ENCODE measurements at regions not wholly inside any gene's neighbourhood (a gene's known extent, or its start where the extent isn't known, plus 50 kb on each side); places are given as distances from the start of the nearest gene placed in this dataset.
"Not testable (repeated sequence)": the region's sequence is repeated elsewhere in the genome, so short reads cannot be mapped to it uniquely, and the experiment has no call there.

- Histone ChIP-seq H3K27me3 (ENCODE audit: control insufficient read depth in 3 of 3, insufficient read depth in 3 of 3, low read length in 3 of 3) (no peaks in the 10 kb centered on the region), H3K9me3 (ENCODE audit: control insufficient read depth in 2 of 2, insufficient read depth in 1 of 2, low read depth in 1 of 2, low read length in 1 of 2) (no peaks in the 10 kb centered on the region), H3K27ac (ENCODE audit: low read depth in 1 of 3, low read length in 2 of 3) (peak overlapping the region in 1 of 3 donors; percentile 38), H3K4me1 (ENCODE audit: control insufficient read depth in 3 of 3, insufficient read depth in 2 of 3, low read depth in 1 of 3, low read length in 2 of 3) (peaks cover 0 to 12% (median 2%) of the 10 kb centered on the region in 3 donors), H3K36me3 (ENCODE audit: control insufficient read depth in 3 of 3, insufficient read depth in 2 of 3, low read depth in 1 of 3, low read length in 3 of 3) (no peaks in the 10 kb centered on the region), H3K4me3 (ENCODE audit: low read depth in 1 of 3, low read length in 3 of 3) (no peak overlapping the region)
- no peak for FAIRE-seq
- no peak for DNase-seq
- 93 to 96% (median 93%) methylated on average over 5 of the region's 5 CpGs for WGBS, 3 donors
Observed at GRCh38 chr20:53856300-53857295, 213.8 kb downstream of the BCAS1 start.

- Histone ChIP-seq H3K36me3 (ENCODE audit: control insufficient read depth in 3 of 3, insufficient read depth in 2 of 3, low read depth in 1 of 3, low read length in 3 of 3) (no peaks in the 10 kb centered on the region), H3K4me3 (ENCODE audit: low read depth in 1 of 3, low read length in 3 of 3) (no peak overlapping the region), H3K27me3 (ENCODE audit: control insufficient read depth in 3 of 3, insufficient read depth in 3 of 3, low read length in 3 of 3) (no peaks in the 10 kb centered on the region), H3K4me1 (ENCODE audit: control insufficient read depth in 3 of 3, insufficient read depth in 2 of 3, low read depth in 1 of 3, low read length in 2 of 3) (peaks cover 0 to 12% (median 2%) of the 10 kb centered on the region in 3 donors), H3K9me3 (ENCODE audit: control insufficient read depth in 2 of 2, insufficient read depth in 1 of 2, low read depth in 1 of 2, low read length in 1 of 2) (no peaks in the 10 kb centered on the region), H3K27ac (ENCODE audit: low read depth in 1 of 3, low read length in 2 of 3) (peak overlapping the region in 1 of 3 donors; percentile 38)
- DNase-seq (no peak), FAIRE-seq (no peak)
- WGBS, 3 donors, result 70 to 76% (median 73%) methylated on average over 5 of the region's 5 CpGs
Observed at GRCh38 chr20:53855733-53856132, 214.7 kb downstream of the BCAS1 start.

- not testable (repeated sequence) for H3K4me3 ChIP-seq (ENCODE audit: low read depth in 1 of 3, low read length in 3 of 3); H3K36me3 ChIP-seq (ENCODE audit: control insufficient read depth in 3 of 3, insufficient read depth in 2 of 3, low read depth in 1 of 3, low read length in 3 of 3); H3K27me3 ChIP-seq (ENCODE audit: control insufficient read depth in 3 of 3, insufficient read depth in 3 of 3, low read length in 3 of 3); FAIRE-seq; H3K9me3 ChIP-seq (ENCODE audit: control insufficient read depth in 2 of 2, insufficient read depth in 1 of 2, low read depth in 1 of 2, low read length in 1 of 2); DNase-seq; H3K27ac ChIP-seq (ENCODE audit: low read depth in 1 of 3, low read length in 2 of 3)
- peaks cover 0 to 12% (median 2%) of the 10 kb centered on the region in 3 donors for H3K4me1 ChIP-seq (ENCODE audit: control insufficient read depth in 3 of 3, insufficient read depth in 2 of 3, low read depth in 1 of 3, low read length in 2 of 3)
- 100% methylated on average over 4 of the region's 10 CpGs; no CpG with 5 or more reads in 2 of the 3 donors for WGBS, 3 donors
Observed at GRCh38 chr20:53854609-53854926, 215.8 kb downstream of the BCAS1 start.

- H3K36me3 ChIP-seq (ENCODE audit: control insufficient read depth in 3 of 3, insufficient read depth in 2 of 3, low read depth in 1 of 3, low read length in 3 of 3), result no peaks in the 10 kb centered on the region
- peaks cover 0 to 8% (median 2%) of the 10 kb centered on the region in 3 donors for H3K4me1 ChIP-seq (ENCODE audit: control insufficient read depth in 3 of 3, insufficient read depth in 2 of 3, low read depth in 1 of 3, low read length in 2 of 3)
- no peak overlapping the region for H3K4me3 ChIP-seq (ENCODE audit: low read depth in 1 of 3, low read length in 3 of 3)
- DNase-seq, result no peak
- no peaks in the 10 kb centered on the region for H3K9me3 ChIP-seq (ENCODE audit: control insufficient read depth in 2 of 2, insufficient read depth in 1 of 2, low read depth in 1 of 2, low read length in 1 of 2)
- no peaks in the 10 kb centered on the region for H3K27me3 ChIP-seq (ENCODE audit: control insufficient read depth in 3 of 3, insufficient read depth in 3 of 3, low read length in 3 of 3)
- H3K27ac ChIP-seq (ENCODE audit: low read depth in 1 of 3, low read length in 2 of 3), result no peak overlapping the region
- WGBS, 3 donors, result 88 to 93% (median 93%) methylated on average over 4 of the region's 4 CpGs
- FAIRE-seq, result no peak
Observed at GRCh38 chr20:53853111-53853713, 217.2 kb downstream of the BCAS1 start.

- Histone ChIP-seq H3K9me3 (ENCODE audit: control insufficient read depth in 2 of 2, insufficient read depth in 1 of 2, low read depth in 1 of 2, low read length in 1 of 2) (no peaks in the 10 kb centered on the region), H3K27ac (ENCODE audit: low read depth in 1 of 3, low read length in 2 of 3) (no peak overlapping the region), H3K27me3 (ENCODE audit: control insufficient read depth in 3 of 3, insufficient read depth in 3 of 3, low read length in 3 of 3) (no peaks in the 10 kb centered on the region), H3K4me1 (ENCODE audit: control insufficient read depth in 3 of 3, insufficient read depth in 2 of 3, low read depth in 1 of 3, low read length in 2 of 3) (peaks cover 0 to 3% (median 0%) of the 10 kb centered on the region in 3 donors), H3K4me3 (ENCODE audit: low read depth in 1 of 3, low read length in 3 of 3) (no peak overlapping the region), H3K36me3 (ENCODE audit: control insufficient read depth in 3 of 3, insufficient read depth in 2 of 3, low read depth in 1 of 3, low read length in 3 of 3) (no peaks in the 10 kb centered on the region)
- WGBS, 3 donors, result 95 to 97% (median 95%) methylated on average over 5 of the region's 5 CpGs
- FAIRE-seq, result no peak
- DNase-seq, result no peak
Observed at GRCh38 chr20:53852691-53853090, 217.7 kb downstream of the BCAS1 start.

- DNase-seq, result no peak
- FAIRE-seq, result no peak
- 54 to 68% (median 56%) methylated on average over 3 of the region's 3 CpGs for WGBS, 3 donors
Observed at GRCh38 chr20:53852014-53852413, 218.4 kb downstream of the BCAS1 start.

GRCh38 chr20:53850319-53850718, 220.1 kb downstream of the BCAS1 start:
- no peaks in the 10 kb centered on the region for H3K4me1 ChIP-seq (ENCODE audit: control insufficient read depth in 3 of 3, insufficient read depth in 2 of 3, low read depth in 1 of 3, low read length in 2 of 3)
- no peaks in the 10 kb centered on the region for H3K9me3 ChIP-seq (ENCODE audit: control insufficient read depth in 2 of 2, insufficient read depth in 1 of 2, low read depth in 1 of 2, low read length in 1 of 2)
- WGBS, 3 donors, result 63 to 82% (median 73%) methylated on average over 3 of the region's 3 CpGs
- H3K27ac ChIP-seq (ENCODE audit: low read depth in 1 of 3, low read length in 2 of 3), result no peak overlapping the region
- no peak for FAIRE-seq
- no peaks in the 10 kb centered on the region for H3K36me3 ChIP-seq (ENCODE audit: control insufficient read depth in 3 of 3, insufficient read depth in 2 of 3, low read depth in 1 of 3, low read length in 3 of 3)
- DNase-seq, result no peak
- no peak overlapping the region for H3K4me3 ChIP-seq (ENCODE audit: low read depth in 1 of 3, low read length in 3 of 3)
- H3K27me3 ChIP-seq (ENCODE audit: control insufficient read depth in 3 of 3, insufficient read depth in 3 of 3, low read length in 3 of 3), result no peaks in the 10 kb centered on the region

More at GRCh38 chr20:53852014-53852413, 218.4 kb downstream of the BCAS1 start:
- Histone ChIP-seq H3K4me3 (ENCODE audit: low read depth in 1 of 3, low read length in 3 of 3) (no peak overlapping the region), H3K27ac (ENCODE audit: low read depth in 1 of 3, low read length in 2 of 3) (no peak overlapping the region), H3K9me3 (ENCODE audit: control insufficient read depth in 2 of 2, insufficient read depth in 1 of 2, low read depth in 1 of 2, low read length in 1 of 2) (no peaks in the 10 kb centered on the region), H3K4me1 (ENCODE audit: control insufficient read depth in 3 of 3, insufficient read depth in 2 of 3, low read depth in 1 of 3, low read length in 2 of 3) (no peaks in the 10 kb centered on the region), H3K27me3 (ENCODE audit: control insufficient read depth in 3 of 3, insufficient read depth in 3 of 3, low read length in 3 of 3) (no peaks in the 10 kb centered on the region), H3K36me3 (ENCODE audit: control insufficient read depth in 3 of 3, insufficient read depth in 2 of 3, low read depth in 1 of 3, low read length in 3 of 3) (no peaks in the 10 kb centered on the region)

GRCh38 chr20:53849471-53850059, 220.8 kb downstream of the BCAS1 start:
- no peak for FAIRE-seq
- Histone ChIP-seq H3K9me3 (ENCODE audit: control insufficient read depth in 2 of 2, insufficient read depth in 1 of 2, low read depth in 1 of 2, low read length in 1 of 2) (no peaks in the 10 kb centered on the region), H3K4me3 (ENCODE audit: low read depth in 1 of 3, low read length in 3 of 3) (no peak overlapping the region), H3K27ac (ENCODE audit: low read depth in 1 of 3, low read length in 2 of 3) (no peak overlapping the region), H3K27me3 (ENCODE audit: control insufficient read depth in 3 of 3, insufficient read depth in 3 of 3, low read length in 3 of 3) (no peaks in the 10 kb centered on the region), H3K4me1 (ENCODE audit: control insufficient read depth in 3 of 3, insufficient read depth in 2 of 3, low read depth in 1 of 3, low read length in 2 of 3) (no peaks in the 10 kb centered on the region), H3K36me3 (ENCODE audit: control insufficient read depth in 3 of 3, insufficient read depth in 2 of 3, low read depth in 1 of 3, low read length in 3 of 3) (no peaks in the 10 kb centered on the region)
- 88 to 89% (median 88%) methylated on average over 12 of the region's 12 CpGs for WGBS, 3 donors
- no peak for DNase-seq
